A549 (cell line): ENCODE measurements at regions not wholly inside any gene's neighbourhood (a gene's known extent, or its start where the extent isn't known, plus 50 kb on each side); places are given as distances from the start of the nearest gene placed in this dataset.

ENCODE experiments used
- CTCF ChIP-seq: fragments of >200 bp; sonication (Bioruptor Twin); formaldehyde crosslinking; IDR thresholded peaks from 3 replicates; pipeline ENCODE4 v1.5.1; 2016
- HOXA7 ChIP-seq: fragments of 250-450 bp; sonication (Bioruptor Pico); IDR thresholded peaks from 2 replicates; pipeline ENCODE4 v1.5.0; 2020; ENCODE audit warnings: mild to moderate bottlenecking, moderate library complexity
- NFE2L2 ChIP-seq: fragments of 150-350 bp; conservative IDR thresholded peaks from 2 replicates; pipeline ENCODE4 v1.6.1; 2014; ENCODE audit warnings: low read length
- POLR2A ChIP-seq: IDR thresholded peaks from 2 replicates; pipeline ENCODE4 v1.6.1; 2012; ENCODE audit warnings: mild to moderate bottlenecking, low read length
- SMC3 ChIP-seq: fragments of >200 bp; sonication (Bioruptor Twin); formaldehyde crosslinking; IDR thresholded peaks from 3 replicates; pipeline ENCODE4 v1.6.1; 2018; ENCODE audit warnings: inconsistent platforms
- TF ChIP-seq, protein P1 (sequence below): IDR thresholded peaks from 2 replicates; pipeline ENCODE4 v1.6.1; 2012

DNA sequence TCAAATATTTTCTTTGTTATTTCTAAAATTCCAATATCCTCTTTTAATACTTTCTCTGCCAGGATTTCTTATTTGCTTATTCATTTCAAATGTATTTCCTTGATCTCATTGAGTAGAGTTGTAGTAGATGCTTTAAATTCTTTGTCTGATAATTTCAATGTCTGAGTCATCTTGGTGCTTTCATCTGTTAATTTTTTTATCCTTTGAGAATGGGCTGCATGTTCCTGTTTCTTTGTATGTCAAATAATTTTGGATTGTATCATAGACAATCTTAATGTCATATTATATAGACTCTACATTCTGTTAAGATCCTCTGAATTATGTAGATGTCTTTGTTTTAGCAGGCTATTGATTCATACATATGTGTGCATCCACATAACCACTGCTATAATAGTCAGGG lies 57.5 kb downstream of the MYEOV start:
- TF ChIP-seq CTCF = no peak
- TF ChIP-seq SMC3 = no peak
- TF ChIP-seq, protein P1, sequence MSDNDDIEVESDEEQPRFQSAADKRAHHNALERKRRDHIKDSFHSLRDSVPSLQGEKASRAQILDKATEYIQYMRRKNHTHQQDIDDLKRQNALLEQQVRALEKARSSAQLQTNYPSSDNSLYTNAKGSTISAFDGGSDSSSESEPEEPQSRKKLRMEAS = no peak
- no peak for TF ChIP-seq NFE2L2
- no peak for TF ChIP-seq HOXA7 (CRISPR knock-in tag)
- no peak for TF ChIP-seq POLR2A
